Stimulated activated naive CD8-positive, alpha-beta T cell treated with anti-CD3 and anti-CD28 coated beads, Interleukin-15, Interleukin-2, amounts not matched to agents 100 ng/mL and 50 ng/mL, for 24 hours (primary cell): ENCODE measurements at regions not wholly inside any gene's neighbourhood (a gene's known extent, or its start where the extent isn't known, plus 50 kb on each side); places are given as distances from the start of the nearest gene placed in this dataset.

Experiments used
- H3K27ac Mint-ChIP-seq: one replicate; pipeline ENCODE4 v1.8.0; 2021; ENCODE audit warnings: mild to moderate bottlenecking, mixed read lengths
- H3K27me3 Mint-ChIP-seq: one replicate; pipeline ENCODE4 v1.8.0; 2021; ENCODE audit warnings: mixed read lengths
- H3K36me3 Mint-ChIP-seq: one replicate; pipeline ENCODE4 v1.8.0; 2021; ENCODE audit warnings: low read depth, mixed read lengths
- H3K4me1 Mint-ChIP-seq: one replicate; pipeline ENCODE4 v1.8.0; 2021; ENCODE audit warnings: low read depth, mixed read lengths
- H3K4me3 Mint-ChIP-seq: one replicate; pipeline ENCODE4 v1.8.0; 2021; ENCODE audit warnings: mild to moderate bottlenecking, mixed read lengths
- H3K9me3 Mint-ChIP-seq: one replicate; pipeline ENCODE4 v1.8.0; 2021; ENCODE audit warnings: mixed read lengths

GRCh38 chr18:41501848-41502247 lies 453.2 kb upstream of the PIK3C3 start:
- H3K9me3 Mint-ChIP-seq: peaks cover 3% of the 10 kb centered on the region
- H3K4me1 Mint-ChIP-seq: no peaks in the 10 kb centered on the region
- no peaks in the 10 kb centered on the region for H3K27me3 Mint-ChIP-seq
- no peak overlapping the region for H3K27ac Mint-ChIP-seq
- no peaks in the 10 kb centered on the region for H3K36me3 Mint-ChIP-seq
- no peak overlapping the region for H3K4me3 Mint-ChIP-seq

- H3K4me1 Mint-ChIP-seq: no peaks in the 10 kb centered on the region
- no peaks in the 10 kb centered on the region for H3K36me3 Mint-ChIP-seq
- no peak overlapping the region for H3K4me3 Mint-ChIP-seq
- no peaks in the 10 kb centered on the region for H3K27me3 Mint-ChIP-seq
- H3K27ac Mint-ChIP-seq: no peak overlapping the region
- H3K9me3 Mint-ChIP-seq: peaks cover 3% of the 10 kb centered on the region
Measured at GRCh38 chr18:41499345-41499744, 455.7 kb upstream of the PIK3C3 start.

- Mint-ChIP-seq H3K27me3 (no peaks in the 10 kb centered on the region), H3K9me3 (peaks cover 19% of the 10 kb centered on the region), H3K4me3 (no peak overlapping the region)
Measured at GRCh38 chr18:41490861-41491260, 464.2 kb upstream of the PIK3C3 start.

GRCh38 chr18:41486575-41486974 lies 468.5 kb upstream of the PIK3C3 start:
- Mint-ChIP-seq H3K27ac (no peak overlapping the region), H3K36me3 (no peaks in the 10 kb centered on the region), H3K9me3 (peaks cover 13% of the 10 kb centered on the region), H3K4me3 (no peak overlapping the region), H3K4me1 (no peaks in the 10 kb centered on the region), H3K27me3 (no peaks in the 10 kb centered on the region)

More at GRCh38 chr18:41490861-41491260, 464.2 kb upstream of the PIK3C3 start:
- H3K27ac Mint-ChIP-seq: no peak overlapping the region
- no peaks in the 10 kb centered on the region for H3K36me3 Mint-ChIP-seq
- no peaks in the 10 kb centered on the region for H3K4me1 Mint-ChIP-seq

GRCh38 chr18:41484069-41484468 lies 471.0 kb upstream of the PIK3C3 start:
- Mint-ChIP-seq H3K27me3 (no peaks in the 10 kb centered on the region), H3K9me3 (peaks cover 4% of the 10 kb centered on the region), H3K4me3 (no peak overlapping the region), H3K27ac (no peak overlapping the region), H3K36me3 (no peaks in the 10 kb centered on the region), H3K4me1 (no peaks in the 10 kb centered on the region)

GRCh38 chr18:41482501-41482900 lies 472.5 kb upstream of the PIK3C3 start:
- H3K4me1 Mint-ChIP-seq: no peaks in the 10 kb centered on the region
- H3K27me3 Mint-ChIP-seq: no peaks in the 10 kb centered on the region
- H3K27ac Mint-ChIP-seq: no peak overlapping the region
- no peak overlapping the region for H3K4me3 Mint-ChIP-seq
- no peaks in the 10 kb centered on the region for H3K36me3 Mint-ChIP-seq
- H3K9me3 Mint-ChIP-seq: peaks cover 4% of the 10 kb centered on the region

GRCh38 chr18:41466436-41467160 lies 488.4 kb upstream of the PIK3C3 start:
- Mint-ChIP-seq H3K27me3 (no peaks in the 10 kb centered on the region), H3K4me1 (no peaks in the 10 kb centered on the region), H3K9me3 (peaks cover 10% of the 10 kb centered on the region)

GRCh38 chr18:41465386-41465785 lies 489.6 kb upstream of the PIK3C3 start:
- H3K36me3 Mint-ChIP-seq: no peaks in the 10 kb centered on the region
- H3K9me3 Mint-ChIP-seq: peaks cover 10% of the 10 kb centered on the region
- H3K27ac Mint-ChIP-seq: no peak overlapping the region
- H3K27me3 Mint-ChIP-seq: no peaks in the 10 kb centered on the region
- H3K4me3 Mint-ChIP-seq: no peak overlapping the region
- no peaks in the 10 kb centered on the region for H3K4me1 Mint-ChIP-seq

More at GRCh38 chr18:41466436-41467160, 488.4 kb upstream of the PIK3C3 start:
- H3K4me3 Mint-ChIP-seq: no peak overlapping the region
- no peaks in the 10 kb centered on the region for H3K36me3 Mint-ChIP-seq
- no peak overlapping the region for H3K27ac Mint-ChIP-seq

GRCh38 chr18:41464278-41464677 lies 490.8 kb upstream of the PIK3C3 start:
- H3K27ac Mint-ChIP-seq: no peak overlapping the region
- no peaks in the 10 kb centered on the region for H3K27me3 Mint-ChIP-seq
- H3K4me3 Mint-ChIP-seq: no peak overlapping the region
- no peaks in the 10 kb centered on the region for H3K36me3 Mint-ChIP-seq
- peaks cover 10% of the 10 kb centered on the region for H3K9me3 Mint-ChIP-seq
- H3K4me1 Mint-ChIP-seq: no peaks in the 10 kb centered on the region

GRCh38 chr18:41462946-41463345 lies 492.1 kb upstream of the PIK3C3 start:
- no peaks in the 10 kb centered on the region for H3K4me1 Mint-ChIP-seq
- no peak overlapping the region for H3K27ac Mint-ChIP-seq
- H3K9me3 Mint-ChIP-seq: peaks cover 10% of the 10 kb centered on the region
- H3K36me3 Mint-ChIP-seq: no peaks in the 10 kb centered on the region
- H3K27me3 Mint-ChIP-seq: no peaks in the 10 kb centered on the region
- no peak overlapping the region for H3K4me3 Mint-ChIP-seq

GRCh38 chr18:41461114-41461513 lies 493.9 kb upstream of the PIK3C3 start:
- H3K4me3 Mint-ChIP-seq: no peak overlapping the region
- no peak overlapping the region for H3K27ac Mint-ChIP-seq
- H3K4me1 Mint-ChIP-seq: no peaks in the 10 kb centered on the region
- H3K27me3 Mint-ChIP-seq: no peaks in the 10 kb centered on the region
- H3K36me3 Mint-ChIP-seq: no peaks in the 10 kb centered on the region
- H3K9me3 Mint-ChIP-seq: peaks cover 7% of the 10 kb centered on the region

- no peak overlapping the region for H3K27ac Mint-ChIP-seq
- H3K9me3 Mint-ChIP-seq: peaks cover 10% of the 10 kb centered on the region
- no peak overlapping the region for H3K4me3 Mint-ChIP-seq
- H3K4me1 Mint-ChIP-seq: no peaks in the 10 kb centered on the region
- H3K27me3 Mint-ChIP-seq: no peaks in the 10 kb centered on the region
- H3K36me3 Mint-ChIP-seq: no peaks in the 10 kb centered on the region
Measured at GRCh38 chr18:41459656-41460055, 495.4 kb upstream of the PIK3C3 start.

GRCh38 chr18:41458376-41458775 lies 496.7 kb upstream of the PIK3C3 start:
- Mint-ChIP-seq H3K4me3 (no peak overlapping the region), H3K4me1 (no peaks in the 10 kb centered on the region), H3K27me3 (no peaks in the 10 kb centered on the region), H3K36me3 (no peaks in the 10 kb centered on the region), H3K27ac (no peak overlapping the region), H3K9me3 (peaks cover 10% of the 10 kb centered on the region)

- H3K27me3 Mint-ChIP-seq: no peaks in the 10 kb centered on the region
- H3K9me3 Mint-ChIP-seq: peaks cover 10% of the 10 kb centered on the region
- H3K4me1 Mint-ChIP-seq: no peaks in the 10 kb centered on the region
- H3K27ac Mint-ChIP-seq: no peak overlapping the region
- H3K4me3 Mint-ChIP-seq: no peak overlapping the region
- no peaks in the 10 kb centered on the region for H3K36me3 Mint-ChIP-seq
Measured at GRCh38 chr18:41457765-41458326, 497.2 kb upstream of the PIK3C3 start.

GRCh38 chr18:41456831-41457230 lies 498.2 kb upstream of the PIK3C3 start:
- H3K9me3 Mint-ChIP-seq: peaks cover 9% of the 10 kb centered on the region
- H3K27me3 Mint-ChIP-seq: no peaks in the 10 kb centered on the region
- no peaks in the 10 kb centered on the region for H3K4me1 Mint-ChIP-seq
- no peak overlapping the region for H3K27ac Mint-ChIP-seq
- H3K4me3 Mint-ChIP-seq: no peak overlapping the region
- no peaks in the 10 kb centered on the region for H3K36me3 Mint-ChIP-seq

GRCh38 chr18:41449612-41450011 lies 505.4 kb upstream of the PIK3C3 start:
- Mint-ChIP-seq H3K9me3 (peaks cover 14% of the 10 kb centered on the region), H3K36me3 (no peaks in the 10 kb centered on the region), H3K4me1 (no peaks in the 10 kb centered on the region), H3K27ac (no peak overlapping the region), H3K4me3 (no peak overlapping the region), H3K27me3 (no peaks in the 10 kb centered on the region)
